Pons (tissue), 1 donor: ENCODE measurements at regions not wholly inside any gene's neighbourhood (a gene's known extent, or its start where the extent isn't known, plus 50 kb on each side); places are given as distances from the start of the nearest gene placed in this dataset.
"Not testable (repeated sequence)": the region's sequence is repeated elsewhere in the genome, so short reads cannot be mapped to it uniquely, and the experiment has no call there.

Experiments used
- DNase-seq: peaks from one replicate; pipeline ENCODE4 v3.0.0-alpha.2; 2016; ENCODE audit warnings: low spot score

DNA sequence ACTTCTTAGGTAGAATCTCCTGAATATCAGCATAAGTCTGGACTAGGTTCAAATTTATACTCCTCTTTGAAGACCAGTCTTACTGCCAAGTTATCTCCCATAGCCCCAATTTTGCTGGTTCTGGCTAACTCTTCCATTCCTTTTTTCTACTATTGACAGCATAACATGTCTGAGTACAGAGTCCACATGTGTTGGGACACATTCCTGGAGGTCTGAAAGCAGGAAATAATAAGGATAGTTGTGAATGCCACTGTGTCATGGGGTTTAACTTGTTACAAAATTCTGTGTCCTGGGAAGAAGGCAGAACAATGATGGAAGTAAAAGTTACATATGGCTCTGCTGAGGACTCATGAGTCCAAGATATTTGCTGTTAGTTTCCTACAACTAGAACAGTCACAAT is 57.4 kb upstream of the ZBTB20 start:
- no peak for DNase-seq

- DNase-seq = no peak
Observed at GRCh38 chr3:115208066-115208750, 61.1 kb upstream of the ZBTB20 start.

GRCh38 chr3:115211810-115212492 is 64.9 kb upstream of the ZBTB20 start:
- DNase-seq = no peak

DNA sequence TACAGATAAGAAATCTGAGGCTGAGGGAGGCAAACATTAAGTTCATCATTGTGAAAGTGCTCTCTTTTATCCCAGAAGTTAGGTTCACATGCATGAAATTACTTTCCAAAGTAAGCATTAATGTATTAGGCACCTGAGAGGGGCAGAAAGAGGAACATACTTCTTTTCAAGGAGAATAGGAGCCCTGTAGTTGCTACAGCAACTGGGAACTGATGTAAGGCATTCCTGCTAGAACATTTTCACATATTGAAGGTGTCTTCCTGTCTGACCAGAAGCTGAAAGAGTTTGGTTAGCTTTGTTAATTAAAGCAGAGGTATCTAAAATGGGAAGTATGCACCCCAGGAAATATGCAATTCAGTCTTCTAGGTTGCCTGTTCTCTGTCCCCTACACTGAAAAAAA is 65.5 kb upstream of the ZBTB20 start:
- no peak for DNase-seq

DNA sequence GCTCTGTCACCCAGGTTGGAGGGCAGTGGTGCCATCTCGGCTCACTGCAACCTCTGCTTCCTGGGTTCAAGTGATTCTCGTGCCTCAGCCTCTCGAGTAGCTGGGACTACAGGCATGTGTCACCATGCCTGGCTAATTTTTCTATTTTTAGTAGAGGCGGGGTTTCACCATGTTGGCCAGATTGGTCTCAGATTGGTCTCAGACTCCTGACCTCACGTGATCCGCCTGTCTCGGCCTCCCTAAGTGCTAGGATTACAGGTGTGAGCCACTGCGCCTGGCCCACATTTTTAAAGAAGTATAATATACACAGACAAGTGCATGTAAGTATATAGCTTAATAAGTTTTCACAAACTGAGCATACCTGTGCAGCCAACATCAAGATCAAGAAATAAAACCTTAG is 66.0 kb upstream of the ZBTB20 start:
- DNase-seq = not testable (repeated sequence)

DNA sequence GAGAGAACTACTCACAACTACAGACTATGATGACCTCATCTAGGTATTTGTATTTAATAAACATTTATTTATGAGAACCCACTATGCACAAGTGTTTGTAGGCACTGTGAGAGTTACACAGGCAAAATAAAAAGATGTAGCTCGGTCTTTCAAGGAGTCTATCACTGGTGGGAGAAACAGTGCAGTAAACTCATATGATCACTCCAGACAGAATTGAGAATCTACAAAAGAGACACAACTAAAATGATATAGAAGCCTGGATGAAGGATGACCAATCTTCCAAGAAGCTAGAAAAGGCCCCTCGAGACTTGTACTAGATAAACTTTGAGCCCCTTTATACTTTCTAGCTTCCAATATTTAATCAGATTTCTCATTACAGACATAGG is 70.2 kb upstream of the ZBTB20 start:
- no peak for DNase-seq

- peak; percentile 42 for DNase-seq
Observed at GRCh38 chr3:115217678-115218451, 70.8 kb upstream of the ZBTB20 start.

- no peak for DNase-seq
Observed at GRCh38 chr3:115218859-115219258, 71.8 kb upstream of the ZBTB20 start.

DNA sequence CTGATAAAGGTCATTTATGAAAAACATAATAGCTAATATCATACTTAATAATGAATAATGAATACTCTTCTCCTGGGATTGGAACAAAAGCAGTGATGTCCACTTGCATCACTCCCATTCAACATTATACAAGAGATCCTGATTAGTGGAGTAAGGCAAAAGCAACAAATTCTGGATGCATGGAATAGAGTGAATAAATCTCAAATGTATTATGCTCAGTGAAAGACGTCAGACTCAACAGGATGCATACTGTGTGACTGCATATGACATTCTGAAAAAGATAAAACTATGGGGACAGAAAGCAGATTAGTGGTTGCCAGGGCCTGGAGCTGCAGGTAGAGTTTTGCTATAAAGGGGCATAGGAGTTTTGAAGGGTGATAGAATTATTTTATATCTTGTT is 77.6 kb upstream of the ZBTB20 start:
- no peak for DNase-seq

GRCh38 chr3:115226844-115227445 is 79.9 kb upstream of the ZBTB20 start:
- DNase-seq = no peak

- no peak for DNase-seq
Observed at GRCh38 chr3:115227461-115227860, 80.4 kb upstream of the ZBTB20 start.

DNA sequence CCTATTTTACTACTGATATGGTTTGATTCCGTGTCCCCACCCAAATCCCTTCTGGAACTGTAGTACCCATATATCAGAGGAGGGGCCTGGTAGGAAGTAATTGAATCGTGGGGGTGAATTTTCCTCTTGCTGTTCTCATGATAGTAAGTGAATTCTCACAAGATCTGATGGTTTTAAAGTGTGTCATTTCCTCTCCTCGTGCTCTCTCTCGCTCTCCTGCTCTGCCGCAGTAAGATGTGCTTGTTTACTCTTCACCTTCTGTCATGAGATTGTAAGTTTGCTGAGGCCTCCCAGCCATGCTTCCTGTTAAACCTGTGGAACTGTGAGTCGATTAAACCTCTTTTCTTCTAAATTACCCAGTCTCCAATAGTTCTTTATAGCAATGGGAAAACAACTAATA is 81.2 kb upstream of the ZBTB20 start:
- no peak for DNase-seq

DNA sequence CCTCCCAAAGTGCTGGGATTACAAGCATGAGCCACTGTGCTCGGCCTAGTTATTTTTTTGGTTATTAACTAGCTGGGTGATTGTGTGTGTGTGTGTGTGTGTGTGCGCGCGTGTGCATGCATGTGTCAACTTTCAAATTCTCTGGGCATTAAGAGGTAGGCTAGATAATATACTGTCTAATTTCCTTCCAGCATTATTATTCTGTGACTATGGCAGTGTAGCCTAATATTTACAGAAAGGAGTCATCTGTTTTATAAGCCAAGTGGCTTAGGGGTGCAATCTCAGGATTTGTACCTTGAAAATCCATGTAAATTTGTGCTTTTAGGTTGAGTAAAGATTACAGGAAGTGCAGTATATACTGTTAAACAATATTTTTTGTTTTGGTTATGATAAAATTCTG is 85.1 kb upstream of the ZBTB20 start:
- no peak for DNase-seq

GRCh38 chr3:115233021-115233420 is 85.9 kb upstream of the ZBTB20 start:
- DNase-seq = no peak

- DNase-seq = no peak
Observed at GRCh38 chr3:115236496-115236895, 89.4 kb upstream of the ZBTB20 start.

GRCh38 chr3:115239717-115240116 is 92.6 kb upstream of the ZBTB20 start:
- DNase-seq = peak; percentile 23

GRCh38 chr3:115244350-115244749 is 97.3 kb upstream of the ZBTB20 start:
- DNase-seq = no peak

DNA sequence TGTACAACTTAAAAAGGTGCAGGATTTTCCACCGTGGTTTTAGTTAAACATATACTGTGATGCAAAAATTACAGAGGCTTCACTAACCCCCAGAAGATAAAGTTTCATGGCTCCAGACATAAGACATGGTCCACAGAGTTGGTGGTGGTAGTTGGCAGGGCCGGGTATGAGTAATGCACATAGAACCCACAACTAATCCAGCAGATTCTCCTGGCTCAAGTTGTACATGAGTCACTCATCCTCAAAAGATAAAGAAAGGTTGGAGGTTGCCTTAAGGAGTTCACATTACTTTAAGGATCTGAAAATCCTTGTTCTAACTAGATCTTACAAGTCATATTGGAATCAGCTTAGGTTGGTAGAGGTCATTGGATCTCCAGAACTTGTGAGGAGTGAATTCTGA is 98.3 kb upstream of the ZBTB20 start:
- DNase-seq = no peak

DNA sequence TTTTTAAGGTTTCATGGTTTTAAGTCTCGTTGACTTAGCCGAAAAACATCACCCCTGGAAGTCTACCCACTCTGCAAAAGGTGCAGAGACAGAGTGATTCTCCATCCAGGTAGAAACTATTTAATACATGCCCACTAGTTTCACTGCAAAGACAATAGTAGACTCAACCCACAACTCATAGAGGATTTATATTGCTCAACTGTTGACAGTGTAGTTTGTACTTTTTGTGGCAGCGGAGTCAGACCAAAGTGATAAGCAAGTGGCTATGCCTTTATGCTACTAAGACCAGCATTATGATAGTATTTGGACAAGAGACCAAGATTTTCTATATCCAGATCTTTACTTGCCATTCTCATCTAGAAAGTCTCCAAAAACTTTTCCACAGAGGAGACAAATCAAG is 98.8 kb upstream of the ZBTB20 start:
- DNase-seq = no peak

DNA sequence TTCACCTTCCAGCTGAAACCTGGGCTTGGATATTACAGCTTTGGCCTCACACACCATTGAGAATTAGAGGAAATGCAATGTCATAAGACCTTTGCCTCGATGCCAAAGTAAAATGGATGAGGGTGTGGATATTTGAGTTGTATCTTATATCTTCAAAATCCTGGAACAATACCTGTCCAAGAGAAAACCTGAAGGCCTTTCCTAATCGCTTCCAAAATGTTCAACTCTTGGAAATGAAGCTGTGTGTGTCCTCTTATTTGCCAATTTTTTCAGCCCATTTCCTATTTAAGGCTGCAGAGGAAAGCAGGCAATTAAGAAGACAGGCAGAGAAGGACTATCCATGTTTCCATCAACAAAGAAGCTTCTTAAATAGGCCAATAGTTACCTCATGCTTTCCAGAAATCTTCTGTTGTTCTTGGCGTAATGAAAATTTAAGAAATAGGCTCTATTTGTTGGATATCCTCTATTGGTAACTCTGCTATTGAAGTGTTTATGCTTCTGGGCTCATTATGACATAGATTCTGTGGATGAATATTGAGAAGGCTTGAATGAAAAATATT is 99.5 kb upstream of the ZBTB20 start:
- DNase-seq = no peak

GRCh38 chr3:115248274-115248673 is 101.2 kb upstream of the ZBTB20 start:
- no peak for DNase-seq

DNA sequence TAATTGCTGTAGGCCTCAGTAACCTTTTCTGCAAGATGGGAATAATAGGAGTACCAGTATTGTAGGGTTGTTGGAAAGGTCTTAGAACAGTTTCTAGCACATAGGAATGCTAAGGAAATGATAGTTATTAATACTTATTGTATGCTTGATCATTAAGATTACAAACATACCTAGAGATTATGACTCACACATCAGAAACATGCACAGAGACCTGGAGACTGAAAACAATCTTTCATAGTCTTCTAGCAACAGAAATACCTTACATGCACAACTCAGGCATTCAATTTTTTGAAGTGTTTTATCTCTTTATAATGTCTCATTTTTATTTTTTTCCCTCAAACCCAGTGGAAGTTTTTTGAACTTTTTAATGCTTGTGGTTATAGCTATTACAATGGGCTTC is 104.4 kb upstream of the ZBTB20 start:
- no peak for DNase-seq

DNA sequence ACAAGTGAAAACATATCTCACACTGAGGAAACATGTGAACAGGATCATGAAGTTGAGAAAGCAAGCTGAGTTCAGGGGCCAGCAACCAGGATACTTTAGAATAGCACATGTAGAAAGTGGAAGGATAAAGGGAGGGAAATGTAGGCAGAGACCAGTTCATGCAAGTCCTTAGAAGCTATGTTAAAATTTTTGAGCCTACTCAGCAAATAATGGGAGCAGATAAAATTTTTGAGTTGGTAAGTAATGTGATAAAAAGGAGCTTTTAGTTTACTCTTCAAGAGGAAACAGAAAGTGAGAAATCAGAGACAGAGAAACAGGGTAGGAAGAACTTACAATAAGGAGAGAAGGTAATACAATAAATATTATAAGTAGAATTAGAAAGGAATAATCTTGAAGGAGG is 105.6 kb upstream of the ZBTB20 start:
- DNase-seq = no peak
